ENCODE measurements at regions not wholly inside any gene's neighbourhood (a gene's known extent, or its start where the extent isn't known, plus 50 kb on each side); places are given as distances from the start of the nearest gene placed in this dataset.
"Not testable (repeated sequence)": the region's sequence is repeated elsewhere in the genome, so short reads cannot be mapped to it uniquely, and the experiment has no call there.

DNA sequence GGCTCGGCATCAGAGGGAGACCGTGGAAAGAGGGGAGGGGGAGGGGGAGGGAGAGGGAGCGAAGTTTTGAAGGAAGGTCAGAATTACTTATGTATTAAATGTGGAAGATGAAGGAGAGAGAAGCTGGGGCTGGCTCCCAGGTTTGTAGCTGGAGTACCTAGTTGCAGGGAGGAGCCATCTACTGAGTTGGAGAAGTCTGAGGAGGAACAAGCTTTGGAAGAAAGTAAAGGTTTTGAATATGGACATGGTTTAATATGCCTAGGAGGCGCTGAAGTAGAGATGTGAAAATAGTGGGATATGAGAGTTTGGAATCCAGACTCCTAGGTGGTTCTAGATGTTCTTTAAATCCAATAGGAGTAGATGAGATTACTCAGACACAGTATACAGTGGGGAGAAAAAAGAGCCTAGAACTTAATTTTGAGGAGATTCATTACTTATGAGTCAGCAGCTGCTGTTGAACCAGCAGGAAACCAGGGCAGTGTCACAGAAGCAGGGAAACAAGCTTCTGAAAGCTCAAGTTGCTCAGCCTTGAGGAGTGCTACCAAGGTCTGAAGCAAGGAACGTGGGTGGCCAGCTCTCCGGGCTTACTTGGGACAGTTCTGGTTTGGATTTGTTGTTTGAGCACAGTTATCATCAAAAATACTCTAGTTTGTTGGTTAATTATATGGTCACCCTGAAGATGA, 149.3 kb downstream of the UTRN start:
- DNase-seq (ENCODE audit: low read depth, low spot score) = peak; percentile 40

- DNase-seq (ENCODE audit: low read depth, low spot score) = no peak
These were observed 150.7 kb downstream of the UTRN start for GRCh38 chr6:144435602-144436426.

DNA sequence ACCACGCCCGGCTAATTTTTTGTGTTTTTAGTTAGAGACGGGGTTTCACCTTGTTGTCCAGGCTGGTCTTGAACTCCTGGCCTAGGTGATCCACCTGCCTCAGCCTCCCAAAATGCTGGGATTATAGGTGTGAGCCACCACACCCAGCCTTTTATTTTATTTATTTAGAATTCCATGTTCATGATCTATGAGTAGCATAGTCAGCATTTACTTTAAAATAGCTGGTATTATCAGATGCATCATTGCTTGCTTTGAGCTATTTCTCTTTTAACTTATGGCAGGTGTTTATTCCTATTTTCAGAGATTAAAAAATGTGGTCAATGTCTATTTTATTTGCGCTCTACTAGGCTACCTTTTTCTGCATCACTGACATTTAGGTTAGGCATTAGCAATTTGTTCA, 152.0 kb downstream of the UTRN start:
- no peak for DNase-seq (ENCODE audit: low read depth, low spot score)

DNA sequence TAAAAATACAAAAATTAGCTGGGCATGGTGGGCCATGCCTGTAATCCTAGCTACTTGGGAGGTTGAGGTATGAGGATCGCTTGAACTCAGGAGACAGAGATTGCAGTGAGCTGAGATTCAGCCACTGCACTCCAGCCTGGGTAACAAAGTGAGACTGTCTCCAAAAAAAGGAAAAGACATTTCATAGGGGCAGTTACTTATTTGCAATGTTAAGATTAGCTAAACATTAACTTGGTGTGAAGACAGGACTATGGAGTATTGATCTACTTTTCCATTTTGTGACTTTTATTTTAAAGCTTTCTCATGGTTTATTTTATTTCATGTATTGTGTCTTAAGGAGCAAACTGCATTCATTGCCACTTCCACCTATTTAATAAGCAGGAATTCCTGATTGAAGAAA, 153.0 kb downstream of the UTRN start:
- DNase-seq (ENCODE audit: low read depth, low spot score) = no peak

GRCh38 chr6:144439016-144439415, 153.9 kb downstream of the UTRN start:
- DNase-seq (ENCODE audit: low read depth, low spot score) = no peak

GRCh38 chr6:144441801-144442200, 156.7 kb downstream of the UTRN start:
- not testable (repeated sequence) for DNase-seq (ENCODE audit: low read depth, low spot score)

- no peak for DNase-seq (ENCODE audit: low read depth, low spot score)
These were observed 158.0 kb downstream of the UTRN start for GRCh38 chr6:144443157-144443556.

- no peak for DNase-seq (ENCODE audit: low read depth, low spot score)
These were observed 162.3 kb downstream of the UTRN start for GRCh38 chr6:144447472-144447871.

DNA sequence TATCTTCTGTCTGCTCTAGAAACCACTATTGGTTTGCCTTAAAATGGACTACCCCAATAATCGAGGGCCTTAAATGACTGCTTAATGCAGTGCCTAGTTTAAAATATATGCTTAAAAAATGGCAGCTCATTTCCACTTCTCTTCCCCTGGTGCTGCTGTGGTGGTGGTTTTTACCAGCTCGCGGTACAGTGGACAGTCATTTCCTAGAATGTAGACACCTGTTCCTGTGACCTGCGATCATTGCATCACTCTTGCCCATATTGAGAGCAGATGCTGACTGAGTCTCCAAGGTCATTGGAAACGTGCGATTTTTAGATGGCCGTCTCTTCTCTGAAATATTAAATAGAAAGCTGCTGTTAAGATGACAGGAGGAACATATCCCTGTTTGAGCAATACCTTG, 164.1 kb downstream of the UTRN start:
- no peak for DNase-seq (ENCODE audit: low read depth, low spot score)

DNA sequence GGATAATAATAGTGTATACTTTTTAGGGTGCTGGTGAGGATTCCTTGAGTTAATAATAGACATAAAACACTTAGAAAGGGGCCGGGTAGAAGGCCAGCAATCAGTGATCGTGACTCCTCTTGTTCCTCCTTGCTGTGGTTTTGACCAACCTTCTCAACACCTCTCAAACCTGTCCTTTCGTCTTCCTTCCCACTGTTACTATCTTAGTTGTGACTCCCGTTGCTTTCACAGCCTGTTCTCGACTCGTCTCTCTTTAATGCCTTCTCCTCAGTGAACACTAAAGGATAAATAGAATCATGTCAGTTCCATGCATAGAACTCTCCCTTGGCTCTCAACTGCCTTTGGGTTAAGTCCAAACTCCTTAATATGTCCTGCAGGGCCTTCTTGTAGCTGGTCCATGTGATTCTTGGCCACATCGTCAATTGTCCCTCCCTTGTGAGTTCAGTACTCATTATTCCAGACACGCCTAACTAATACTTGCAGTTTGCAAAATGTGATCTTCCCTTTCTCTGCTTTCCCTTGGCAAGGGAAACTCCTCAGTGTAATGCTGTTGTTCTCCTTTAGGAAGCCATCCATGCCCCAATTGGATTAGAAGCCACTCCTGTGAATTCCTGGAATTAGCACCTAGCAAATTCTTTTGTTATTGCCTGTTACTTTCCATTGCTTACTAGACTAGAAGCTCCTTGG, 164.9 kb downstream of the UTRN start:
- no peak for DNase-seq (ENCODE audit: low read depth, low spot score)

GRCh38 chr6:144460327-144461095, 175.4 kb downstream of the UTRN start:
- DNase-seq (ENCODE audit: low read depth, low spot score) = no peak

DNA sequence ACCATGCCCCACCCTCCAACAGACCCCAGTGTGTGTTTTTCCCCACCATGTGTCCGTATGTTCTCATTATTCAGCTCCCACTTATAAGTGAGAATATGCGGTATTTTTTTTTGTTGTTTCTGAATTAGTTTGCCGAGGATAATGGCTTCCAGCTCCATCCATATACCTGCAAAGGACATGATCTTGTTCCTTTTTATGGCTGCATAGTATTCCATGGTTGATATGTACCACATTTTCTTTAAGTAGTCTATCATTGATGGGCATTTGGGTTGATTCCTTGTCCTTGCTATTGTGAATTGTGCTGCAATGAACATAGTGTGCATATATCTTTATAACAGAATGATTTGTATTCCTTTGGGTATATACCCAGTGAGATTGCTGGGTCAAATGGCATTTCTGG, 176.9 kb downstream of the UTRN start:
- no peak for DNase-seq (ENCODE audit: low read depth, low spot score)

DNA sequence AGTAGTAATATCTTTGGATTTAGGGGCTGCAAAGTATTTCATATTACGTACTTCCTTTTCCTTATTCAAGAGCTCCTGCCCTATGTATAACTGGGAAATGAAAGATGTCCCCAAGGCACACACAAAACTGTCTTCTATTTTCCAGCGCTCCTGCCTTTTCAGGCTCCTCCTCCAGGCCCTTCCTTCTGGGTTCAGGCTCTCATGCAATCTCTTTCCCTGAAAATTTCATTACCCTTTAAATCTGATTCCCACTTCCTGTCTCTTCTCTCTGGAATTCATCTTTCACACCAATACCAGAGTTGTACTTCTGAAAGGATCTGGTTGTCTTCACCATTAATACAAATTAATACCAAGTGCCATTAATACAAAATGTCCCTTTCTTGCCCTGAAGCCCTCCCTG, 181.6 kb downstream of the UTRN start:
- DNase-seq (ENCODE audit: low read depth, low spot score) = no peak

GRCh38 chr6:144467172-144467762, 182.1 kb downstream of the UTRN start:
- no peak for DNase-seq (ENCODE audit: low read depth, low spot score)

DNA sequence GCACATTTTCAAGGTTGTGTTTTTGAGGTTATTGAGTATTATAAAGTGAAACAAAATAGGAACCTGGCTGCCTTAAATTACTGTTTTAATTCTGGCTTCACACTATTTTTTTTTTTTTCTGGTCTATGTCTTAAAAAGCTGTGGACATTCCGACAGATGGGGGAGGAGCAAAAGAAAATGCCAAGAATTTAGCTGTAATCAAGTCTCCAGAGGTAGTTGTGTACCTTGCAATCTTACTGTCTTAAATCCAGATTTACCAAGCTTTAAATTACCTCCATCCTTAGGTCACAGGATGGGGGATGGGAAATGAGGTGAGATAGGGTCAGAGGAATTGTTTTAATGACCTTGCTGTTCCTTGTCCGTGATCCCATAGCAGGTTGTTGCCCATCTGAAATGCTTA, 182.8 kb downstream of the UTRN start:
- DNase-seq (ENCODE audit: low read depth, low spot score) = no peak

DNA sequence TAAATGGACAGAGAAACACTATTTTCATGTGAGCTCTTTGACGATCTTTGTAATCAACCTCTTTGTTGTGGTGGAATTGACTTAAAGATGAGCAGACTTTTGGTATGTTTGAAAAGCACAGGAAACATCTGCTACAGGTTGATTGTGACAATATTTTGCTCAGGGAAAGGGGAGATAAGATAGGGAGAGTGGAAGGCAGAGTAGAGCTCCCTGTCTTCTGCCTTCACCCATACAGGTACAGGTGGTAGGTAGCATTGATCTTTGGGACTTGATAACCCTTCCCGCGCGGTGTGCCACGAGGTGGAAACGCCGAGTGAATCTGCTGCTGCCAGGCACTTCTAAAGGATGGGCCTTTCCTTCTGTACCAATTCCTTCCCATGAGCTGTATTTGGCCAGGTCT, 183.6 kb downstream of the UTRN start:
- DNase-seq (ENCODE audit: low read depth, low spot score) = no peak

- DNase-seq (ENCODE audit: low read depth, low spot score) = no peak
These were observed 184.0 kb downstream of the UTRN start for GRCh38 chr6:144469144-144469575.

GRCh38 chr6:144470201-144470600, 185.1 kb downstream of the UTRN start:
- DNase-seq (ENCODE audit: low read depth, low spot score) = not testable (repeated sequence)

GRCh38 chr6:144471986-144472385, 186.9 kb downstream of the UTRN start:
- no peak for DNase-seq (ENCODE audit: low read depth, low spot score)

GRCh38 chr6:144474290-144474689, 189.2 kb downstream of the UTRN start:
- no peak for DNase-seq (ENCODE audit: low read depth, low spot score)

GRCh38 chr6:144474904-144475303, 189.8 kb downstream of the UTRN start:
- no peak for DNase-seq (ENCODE audit: low read depth, low spot score)

All from smooth muscle cell of the brain vasculature (primary cell).